HG03342 (cell line): ENCODE measurements at regions not wholly inside any gene's neighbourhood (a gene's known extent, or its start where the extent isn't known, plus 50 kb on each side); places are given as distances from the start of the nearest gene placed in this dataset.
"Not testable (repeated sequence)": the region's sequence is repeated elsewhere in the genome, so short reads cannot be mapped to it uniquely, and the experiment has no call there.

Experiments used
- ATAC-seq: cut with Tn5 transposase; IDR thresholded peaks from one replicate; pipeline ENCODE4 v1.9.1; 2021; ENCODE audit warnings: mild to moderate bottlenecking, moderate library complexity; ENCODE audit not compliant: unreplicated experiment

DNA sequence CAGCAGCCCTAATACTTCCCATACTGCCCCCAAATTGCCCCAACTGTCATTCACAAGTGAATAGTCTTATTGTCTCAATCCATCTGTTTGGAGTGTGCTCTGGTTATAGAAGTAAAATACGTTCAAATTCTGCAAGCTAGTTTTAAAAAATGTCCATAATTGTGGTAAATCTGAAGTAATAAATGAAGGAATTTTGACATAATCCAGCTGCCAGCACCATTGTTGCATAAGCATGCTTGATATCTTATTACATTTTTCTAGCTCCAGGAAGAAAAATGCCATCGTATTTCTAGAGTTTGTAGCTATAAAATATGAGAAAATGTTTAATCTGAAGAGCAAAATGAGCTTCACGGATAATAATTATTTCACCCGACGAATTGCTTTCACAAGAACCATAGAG is 664.7 kb downstream of the RFPL4B start:
- no peak for ATAC-seq

DNA sequence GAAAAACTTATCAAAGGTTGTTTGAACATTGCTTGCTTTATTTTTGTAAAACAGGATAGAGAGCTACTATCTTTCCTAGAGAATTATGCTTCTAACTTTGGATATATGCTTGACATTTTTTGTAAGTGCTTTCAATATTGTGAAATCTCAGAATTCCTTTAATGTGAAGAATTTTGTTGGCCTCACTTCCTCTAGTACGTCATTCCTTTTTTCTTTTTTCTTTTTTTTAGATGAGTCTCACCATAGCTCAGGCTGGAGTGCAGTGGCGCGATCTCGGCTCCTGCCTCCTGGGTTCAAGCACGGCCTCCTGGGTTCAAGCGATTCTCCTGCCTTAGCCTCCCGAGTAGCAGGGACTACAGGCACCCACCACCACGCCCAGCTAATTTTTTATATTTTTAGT is 668.1 kb downstream of the RFPL4B start:
- no peak for ATAC-seq

DNA sequence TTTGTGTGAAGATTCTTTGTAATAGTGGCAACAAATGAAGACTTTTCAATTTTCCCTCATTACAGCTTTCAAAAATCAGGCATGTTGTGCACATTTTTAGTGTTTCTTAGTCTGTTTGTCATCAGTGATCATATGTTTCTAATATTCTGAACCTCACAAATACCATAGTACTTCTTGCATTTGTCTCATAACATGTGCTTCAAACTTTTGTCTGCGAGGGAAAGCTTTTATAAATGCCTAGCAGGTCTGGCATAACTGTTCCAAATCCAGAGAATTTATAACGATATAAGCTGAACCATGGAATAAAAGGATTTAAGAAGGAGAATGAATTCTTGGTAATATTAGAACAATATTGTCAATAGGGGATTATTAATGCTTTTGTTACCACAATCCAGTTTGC is 670.2 kb downstream of the RFPL4B start:
- ATAC-seq = no peak

DNA sequence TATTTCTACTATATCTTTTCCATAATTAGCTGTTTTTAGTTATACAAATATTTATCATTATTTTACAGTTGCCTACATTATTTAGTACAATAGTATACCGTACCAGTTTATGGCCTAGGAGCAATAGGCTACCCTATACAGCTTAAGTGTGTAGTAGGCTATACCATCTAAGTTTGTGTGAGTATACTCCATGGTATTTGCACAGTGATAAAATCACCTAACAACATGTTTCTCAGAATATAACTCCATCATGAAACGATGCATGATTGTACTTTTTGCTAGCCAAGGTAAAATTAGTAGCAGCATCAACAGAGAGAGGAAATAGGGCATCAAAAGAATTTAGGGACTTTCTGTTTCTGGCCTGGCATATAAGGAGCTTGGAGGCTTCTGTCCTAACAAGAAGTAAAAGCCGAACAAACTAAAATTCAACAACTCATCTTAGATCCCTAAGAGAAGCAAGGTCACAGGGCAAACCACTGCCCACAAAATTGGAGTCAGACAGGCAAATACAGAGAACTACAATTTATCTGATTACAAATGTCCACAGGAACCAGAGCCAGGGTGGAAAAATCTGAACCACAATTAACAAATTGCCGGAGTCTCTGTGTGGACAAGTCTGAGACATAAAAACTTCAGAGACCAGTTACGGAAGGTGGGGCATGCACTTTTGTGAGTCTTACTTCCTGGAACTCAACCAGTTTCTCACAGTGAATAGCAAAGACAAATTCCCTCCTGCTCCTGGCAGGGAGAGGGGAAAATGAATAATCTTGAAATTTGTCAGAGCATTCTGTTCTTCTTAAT is 671.4 kb downstream of the RFPL4B start:
- ATAC-seq = no peak

DNA sequence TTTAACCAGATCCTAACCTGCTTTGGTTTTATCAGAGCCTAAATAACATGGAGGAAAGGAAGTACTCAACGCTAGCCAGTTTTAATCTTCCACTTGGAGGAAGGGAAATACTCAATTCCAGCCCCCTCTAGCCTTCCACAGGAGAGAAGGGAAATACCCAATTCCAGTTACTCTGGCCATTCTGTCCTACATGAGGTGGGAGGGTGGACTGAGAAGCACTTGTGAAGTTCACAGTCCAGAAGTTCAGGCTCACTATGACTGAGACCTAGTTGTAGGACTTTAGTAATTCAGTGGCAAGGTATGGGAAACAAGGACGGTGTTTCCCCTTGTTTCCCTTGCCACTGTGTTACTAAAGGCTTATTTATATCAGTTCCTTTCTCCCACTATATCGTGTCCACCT is 672.0 kb downstream of the RFPL4B start:
- ATAC-seq = no peak

DNA sequence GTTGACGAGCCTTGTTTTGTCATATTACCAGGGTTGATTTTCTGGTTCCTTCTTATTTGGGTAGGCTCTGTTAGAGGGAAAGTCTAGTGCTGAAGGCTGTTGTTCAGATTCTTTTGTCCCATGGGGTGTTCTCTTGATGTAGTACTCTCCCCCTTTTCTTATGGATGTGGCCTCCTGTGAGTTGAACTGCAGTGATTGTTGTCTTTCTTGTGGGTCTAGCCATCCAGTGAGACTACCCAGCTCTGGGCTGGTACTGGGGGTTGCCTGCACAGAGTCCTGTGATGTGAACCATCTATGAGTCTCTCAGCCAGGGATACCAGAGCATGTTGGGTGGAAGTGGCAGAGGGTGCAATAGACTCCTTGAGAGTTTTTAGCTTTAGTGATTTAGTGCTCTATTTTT is 680.6 kb downstream of the RFPL4B start:
- no peak for ATAC-seq

DNA sequence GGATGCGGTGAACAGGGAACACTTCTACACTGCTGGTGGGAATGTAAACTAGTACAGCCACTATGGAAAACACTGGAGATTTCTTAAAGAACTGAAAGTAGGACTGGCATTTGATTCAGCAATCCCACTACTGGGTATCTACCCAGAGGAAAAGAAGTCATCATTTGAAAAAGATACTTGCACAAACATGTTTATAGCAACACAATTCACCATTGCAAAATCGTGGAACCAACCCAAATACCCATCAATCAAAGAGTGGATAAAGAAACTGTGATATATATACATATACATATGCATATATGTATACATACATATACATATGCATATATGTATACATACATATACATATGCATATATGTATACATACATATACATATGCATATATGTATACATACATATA is 682.0 kb downstream of the RFPL4B start:
- ATAC-seq = not testable (repeated sequence)

DNA sequence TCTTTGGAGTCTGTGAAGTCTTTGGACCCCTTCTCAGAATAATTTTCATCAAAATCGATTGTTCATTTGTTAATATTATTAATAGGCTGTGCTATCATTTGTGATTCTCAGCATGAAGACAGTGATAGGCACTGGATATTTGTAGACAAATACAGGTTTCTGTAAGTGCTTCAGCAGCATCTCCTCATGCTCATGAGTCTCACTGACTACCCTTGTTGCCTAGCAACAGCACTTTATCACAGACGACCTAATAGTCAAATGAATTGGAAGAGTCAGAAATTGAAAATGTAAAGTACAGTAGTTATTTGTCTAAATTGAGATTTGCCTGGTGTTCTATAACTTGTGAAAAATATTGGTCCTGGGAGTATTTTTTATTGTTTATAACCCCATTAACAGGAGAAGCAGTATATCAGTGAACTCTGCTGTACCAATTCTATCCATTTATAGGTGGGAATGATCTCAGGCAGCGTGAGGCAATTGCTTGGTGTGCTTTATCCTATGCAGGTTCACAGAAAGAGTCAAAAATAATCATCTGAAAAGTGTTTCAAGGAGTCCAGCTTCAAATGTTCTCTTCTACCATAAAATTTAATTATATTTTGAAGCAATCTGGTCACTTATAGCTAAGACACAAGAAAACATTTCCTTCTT is 684.6 kb downstream of the RFPL4B start:
- ATAC-seq = no peak

DNA sequence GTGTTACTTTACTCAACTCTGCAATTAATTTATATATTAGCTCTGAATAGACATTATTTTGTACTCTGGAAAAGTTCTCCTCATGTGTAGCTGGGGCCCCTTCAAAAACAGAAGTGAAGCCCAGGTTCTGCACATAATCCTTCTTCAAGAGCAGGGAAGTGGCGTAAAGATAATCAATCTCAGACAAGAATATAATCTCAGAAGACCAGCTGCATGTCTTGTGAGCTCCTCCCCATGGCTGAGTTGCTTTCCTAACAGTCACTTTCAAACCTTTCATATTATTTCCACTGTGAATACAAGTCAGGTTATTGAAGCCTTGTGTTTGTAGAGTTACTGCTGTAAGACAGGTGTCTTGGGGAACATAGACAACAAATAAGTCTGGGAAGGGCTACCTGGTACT is 691.9 kb downstream of the RFPL4B start:
- no peak for ATAC-seq

DNA sequence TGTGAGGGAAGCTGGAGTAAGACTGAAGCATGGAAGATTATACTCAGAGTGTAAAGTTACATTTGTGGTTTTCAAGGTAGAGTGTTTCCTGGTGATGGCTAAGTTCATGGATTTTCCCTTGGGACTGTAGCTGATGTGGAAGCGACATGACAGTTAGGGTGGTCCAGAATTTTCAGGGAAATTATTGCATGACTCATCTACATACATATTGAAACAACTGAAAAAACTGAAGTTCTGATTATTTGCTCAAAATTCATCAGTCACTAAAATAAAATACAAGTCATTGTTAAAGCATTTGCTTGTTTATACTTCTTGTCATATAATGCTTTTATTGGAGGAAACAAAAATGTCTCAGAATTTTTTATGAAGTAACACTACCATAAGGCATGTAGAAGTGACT is 700.0 kb downstream of the RFPL4B start:
- no peak for ATAC-seq

DNA sequence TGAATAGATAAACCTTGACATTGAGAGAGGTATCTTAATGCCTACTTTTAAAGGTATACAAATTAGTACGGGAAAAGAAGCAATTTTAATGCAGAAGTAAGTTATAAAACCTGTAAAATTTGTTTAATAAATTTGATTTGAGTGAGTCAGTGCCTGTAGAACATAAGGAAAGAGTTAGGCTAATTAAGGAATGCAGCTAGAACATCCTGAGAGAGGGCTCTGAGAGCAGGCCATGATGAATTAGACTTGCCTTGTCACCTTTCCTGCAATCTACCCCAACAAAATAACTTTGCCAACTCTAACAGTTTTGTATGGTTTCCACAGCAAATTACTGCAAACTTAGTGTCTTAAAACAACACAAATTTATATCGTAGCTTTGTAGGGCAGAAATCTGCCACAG is 700.8 kb downstream of the RFPL4B start:
- no peak for ATAC-seq

DNA sequence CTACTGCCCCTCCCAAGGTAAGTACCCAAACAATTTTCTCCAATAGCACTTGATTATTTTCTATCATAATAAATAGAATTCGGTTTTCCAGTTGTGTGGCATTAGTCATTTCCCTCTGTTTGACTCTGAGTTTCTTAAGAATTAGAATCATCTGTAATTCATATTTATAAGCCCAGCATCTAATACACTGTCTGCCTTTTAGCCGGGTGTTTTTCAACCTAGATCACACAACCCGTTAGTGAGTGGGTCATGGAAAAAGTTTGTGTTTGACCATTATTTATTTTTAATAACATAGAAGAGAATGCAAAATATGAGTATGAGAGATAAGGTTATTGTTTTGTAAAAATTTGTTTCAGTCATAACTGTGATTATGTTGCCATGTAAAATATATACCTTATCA is 701.6 kb downstream of the RFPL4B start:
- no peak for ATAC-seq

DNA sequence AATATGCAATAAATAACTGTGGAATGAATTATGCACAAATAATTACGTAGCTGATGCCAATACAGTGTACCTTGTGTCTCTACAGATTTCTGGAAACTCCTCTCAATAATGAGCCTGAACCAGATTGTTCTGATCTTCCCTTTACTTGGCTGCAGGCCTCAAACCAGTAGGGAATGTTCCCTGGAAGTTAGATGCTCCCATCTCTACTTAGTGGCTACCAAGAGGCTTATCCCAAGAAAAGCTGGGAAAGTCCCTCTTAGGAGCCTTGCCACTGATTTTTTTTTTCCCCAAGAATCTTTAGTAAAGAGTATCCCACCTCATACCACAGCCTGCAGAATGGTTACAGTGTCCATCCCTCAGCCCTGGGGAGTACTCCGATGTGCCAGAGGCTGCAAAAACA is 702.1 kb downstream of the RFPL4B start:
- no peak for ATAC-seq

DNA sequence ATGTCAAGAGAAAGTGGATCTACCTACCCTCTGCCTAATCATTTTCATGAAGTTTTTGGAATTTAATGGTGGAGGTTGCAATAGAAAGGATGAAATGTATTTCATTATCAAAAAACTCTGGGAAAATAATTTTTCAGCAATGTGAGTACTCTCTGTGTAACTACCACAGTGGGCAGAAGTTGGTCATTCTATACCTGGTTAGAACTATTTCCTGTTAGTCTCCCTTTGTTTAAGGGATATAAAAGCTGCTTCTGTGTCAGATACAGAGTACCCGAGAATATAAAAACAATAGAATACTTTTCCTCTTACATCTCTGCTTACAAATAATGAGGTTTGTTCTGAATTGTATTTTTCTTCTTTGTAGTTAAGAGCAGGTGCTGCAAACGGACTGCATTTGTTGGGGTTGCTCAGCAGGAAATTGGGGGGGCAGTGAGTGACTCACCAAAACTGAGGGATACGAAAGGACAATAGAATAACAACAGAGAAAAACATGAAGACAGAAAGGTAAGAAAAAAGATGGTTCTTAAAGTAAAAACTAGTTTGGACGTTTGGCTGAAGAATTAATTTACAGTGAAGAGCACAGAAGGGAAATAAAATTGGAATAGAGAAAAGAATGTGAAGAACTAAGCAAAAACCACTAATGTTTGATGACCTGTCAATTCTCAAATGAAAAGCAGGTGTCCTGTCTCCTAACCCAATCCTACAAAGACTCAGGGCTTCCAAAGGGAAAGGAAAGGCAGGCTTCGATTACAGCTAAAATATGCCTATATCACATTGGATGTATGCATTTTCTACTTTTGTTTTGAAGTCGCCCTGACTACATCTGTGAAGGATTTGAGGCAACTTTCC is 703.1 kb downstream of the RFPL4B start:
- ATAC-seq = no peak

DNA sequence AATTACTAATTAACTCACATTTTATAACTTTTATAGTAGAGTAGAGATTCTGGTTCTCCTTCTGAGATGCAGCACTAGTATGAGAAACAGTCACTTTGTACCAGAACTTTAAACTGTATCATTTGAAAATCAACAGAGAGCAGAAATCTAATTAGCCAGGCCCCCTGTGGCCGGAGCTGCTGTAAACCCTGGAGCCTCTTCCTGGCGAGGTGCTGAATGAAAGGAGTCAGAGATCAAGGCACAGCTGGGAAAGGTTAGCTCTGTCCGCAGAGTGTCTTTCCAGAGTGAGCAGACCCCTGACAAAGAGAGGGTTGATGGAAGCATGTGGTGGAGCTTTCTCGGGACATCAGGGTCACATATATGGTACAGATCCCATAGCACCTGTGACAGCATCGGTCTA is 703.8 kb downstream of the RFPL4B start:
- ATAC-seq = no peak

DNA sequence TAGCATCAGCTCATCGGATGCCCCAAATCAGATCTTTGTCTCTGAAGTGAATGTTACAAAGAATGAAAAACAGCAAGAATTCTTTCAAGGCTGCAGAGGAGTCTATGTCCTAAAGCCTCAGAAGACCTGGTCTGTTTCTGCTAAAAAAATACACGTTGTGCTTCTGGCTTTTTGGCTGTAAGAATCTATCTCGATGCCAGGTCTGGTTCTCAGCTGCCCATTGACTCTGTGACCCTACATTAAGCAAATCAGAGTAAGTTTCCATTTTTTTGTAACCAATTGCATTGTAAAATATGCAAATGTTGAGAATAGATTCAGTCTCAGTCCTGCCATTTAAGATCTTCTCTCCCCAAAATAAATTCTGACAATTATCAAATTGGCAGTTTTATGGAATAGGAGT is 705.4 kb downstream of the RFPL4B start:
- ATAC-seq = no peak

DNA sequence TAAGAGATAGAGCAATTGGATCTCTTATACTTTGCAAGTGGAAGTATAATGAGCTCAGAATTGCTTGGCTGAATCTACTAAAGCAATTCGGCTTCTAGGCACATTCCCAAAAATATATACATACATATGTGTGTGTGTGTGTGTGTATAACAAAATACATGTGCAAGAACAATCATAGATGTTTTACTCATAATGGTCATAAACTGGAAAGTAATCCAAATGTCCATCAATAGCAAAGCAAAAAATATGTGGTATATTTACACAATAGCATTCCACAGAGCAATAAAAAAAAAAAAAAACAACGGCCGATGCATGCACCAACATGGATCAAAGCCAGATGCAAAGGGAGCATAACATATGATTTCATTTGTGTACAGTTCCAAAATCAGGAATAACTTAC is 707.9 kb downstream of the RFPL4B start:
- no peak for ATAC-seq

DNA sequence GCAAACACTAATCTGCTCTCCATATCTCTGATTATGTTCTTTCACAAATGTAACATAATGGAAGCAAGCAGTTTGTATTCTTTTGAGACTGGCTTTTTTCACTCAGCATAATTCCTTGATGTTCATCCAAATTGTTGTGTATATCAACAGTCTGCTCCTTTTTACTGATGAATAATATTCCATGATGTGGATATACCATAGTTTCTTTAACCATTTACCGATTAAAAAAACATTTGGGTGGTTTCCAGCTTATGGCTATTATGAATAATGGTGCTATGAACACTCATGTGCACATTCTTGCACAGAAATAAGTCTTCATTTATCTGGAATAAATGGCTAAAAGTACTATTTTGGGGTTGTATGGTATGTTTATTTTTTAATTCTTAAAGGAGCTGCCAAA is 708.9 kb downstream of the RFPL4B start:
- no peak for ATAC-seq

DNA sequence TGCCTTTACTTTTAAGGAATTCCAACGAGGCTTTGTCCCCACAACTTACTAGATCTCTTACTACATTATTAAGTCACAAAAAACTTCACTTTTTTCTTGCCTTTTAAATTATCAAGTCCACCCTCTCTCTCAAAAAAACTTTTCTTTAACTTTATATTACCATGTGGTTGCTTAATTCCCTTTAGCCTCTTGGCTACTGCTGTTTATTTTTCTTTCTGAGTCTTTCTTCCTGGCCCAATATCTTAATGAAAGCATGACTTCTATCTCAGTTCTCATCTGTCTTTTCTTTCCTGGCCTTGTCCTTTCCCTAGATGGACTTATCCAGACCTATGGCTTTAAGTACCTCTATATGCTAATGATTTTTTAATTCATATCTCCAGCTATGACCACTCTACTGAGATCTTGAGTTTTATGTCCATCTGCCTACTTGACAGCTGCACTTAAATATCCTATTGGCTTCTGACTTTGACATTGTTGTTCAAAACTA is 710.5 kb downstream of the RFPL4B start:
- no peak for ATAC-seq

DNA sequence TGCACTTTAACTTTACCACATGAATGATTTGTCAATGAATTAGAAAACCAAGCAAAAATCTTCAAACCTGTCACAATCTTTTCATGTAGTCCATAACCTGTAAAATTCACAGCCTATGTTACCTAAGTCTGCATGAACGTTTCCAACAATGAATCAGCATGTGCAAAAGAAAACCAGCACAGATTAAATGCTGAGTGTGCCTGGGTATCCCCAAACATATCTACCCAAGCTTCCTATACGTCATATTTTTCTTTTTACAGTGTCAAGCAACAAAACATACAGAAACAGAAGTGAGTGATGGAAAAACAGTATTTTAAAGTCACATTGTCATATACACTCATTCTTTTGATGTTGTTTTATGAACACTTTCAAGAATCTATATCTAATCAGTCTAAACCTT is 713.5 kb downstream of the RFPL4B start:
- no peak for ATAC-seq

DNA sequence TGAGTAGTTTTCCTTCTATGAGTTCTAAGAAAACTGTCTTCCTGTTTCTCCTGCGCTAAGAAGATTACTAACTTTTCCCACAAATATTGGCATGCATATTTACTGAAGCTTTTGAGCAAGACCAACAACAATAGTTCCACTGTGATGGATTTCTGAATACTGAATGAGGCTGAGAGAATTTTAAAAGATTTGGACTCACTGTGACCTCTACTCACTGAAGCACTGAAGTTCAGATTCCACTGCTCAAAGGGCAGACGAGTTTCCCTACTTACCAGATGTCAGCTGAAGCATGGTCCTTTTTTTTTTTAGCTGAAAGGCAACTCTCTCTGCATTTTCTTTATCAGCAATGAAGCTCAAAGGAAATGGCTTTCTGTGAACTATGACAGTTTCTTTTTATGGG is 718.5 kb downstream of the RFPL4B start:
- ATAC-seq = no peak
